Stomach (tissue), 4 donors: ENCODE measurements at regions not wholly inside any gene's neighbourhood (a gene's known extent, or its start where the extent isn't known, plus 50 kb on each side); places are given as distances from the start of the nearest gene placed in this dataset.

Experiments used
- CTCF ChIP-seq, 7 experiments: fragments of 450-650 bp in 4 of 7; fragments of 200-600 bp in 3 of 7; sonication (generic) in 3 of 7; IDR thresholded peaks; one replicate each; pipeline ENCODE4 v1.5.1; 2016 to 2019; ENCODE audit warnings: antibody characterized with exemption in 7 of 7, control low read depth in 2 of 7, mild to moderate bottlenecking in 1 of 7
- EP300 ChIP-seq: sonication (generic); formaldehyde crosslinking; IDR thresholded peaks from one replicate; pipeline ENCODE4 v1.6.1; 2017; ENCODE audit warnings: antibody characterized with exemption
- POLR2A ChIP-seq, 4 donors: fragments of 450-650 bp; IDR thresholded peaks; one replicate each; pipeline ENCODE4 v1.6.1; 2016; ENCODE audit warnings: antibody characterized with exemption in 4 of 4, control low read depth in 2 of 4, mild to moderate bottlenecking in 1 of 4, moderate library complexity in 1 of 4
- POLR2AphosphoS5 ChIP-seq, 3 donors: sonication (generic); formaldehyde crosslinking; IDR thresholded peaks; one replicate each; pipeline ENCODE4 v1.6.1; 2016; ENCODE audit warnings: antibody characterized with exemption in 3 of 3

GRCh38 chrX:13239272-13239671, 80.6 kb downstream of the ATXN3L start:
- TF ChIP-seq CTCF (IDR thresholded peaks at IDR 0.05) (no peak), POLR2AphosphoS5 (IDR thresholded peaks at IDR 0.05) (no peak), POLR2A (IDR thresholded peaks at IDR 0.05) (no peak), EP300 (no peak)
